Liver (tissue), 8 donors: ENCODE measurements at regions not wholly inside any gene's neighbourhood (a gene's known extent, or its start where the extent isn't known, plus 50 kb on each side); places are given as distances from the start of the nearest gene placed in this dataset.
A peak's percentile ranks its signal among the peaks of the same experiment; 100 is the strongest.

Experiments used
- DNase-seq: peaks from one replicate; pipeline ENCODE4 v3.0.0-alpha.2; 2017; ENCODE audit warnings: low spot score
- H3K27ac ChIP-seq, 2 donors: one replicate each; pipeline ENCODE4 v1.7.0; 2013; ENCODE audit warnings: inconsistent platforms in 2 of 2, low read length in 2 of 2, control low read depth in 1 of 2, low read depth in 1 of 2, mild to moderate bottlenecking in 1 of 2
- H3K27me3 ChIP-seq, 4 donors: one replicate each; pipeline versions ENCODE4 v1.6.1 to v1.7.0; 2013; ENCODE audit warnings: low read length in 3 of 4, inconsistent platforms in 1 of 4, mild to moderate bottlenecking in 1 of 4, moderate library complexity in 1 of 4; ENCODE audit not compliant: control insufficient read depth in 4 of 4, insufficient read depth in 4 of 4
- H3K36me3 ChIP-seq, 4 donors: one replicate each; pipeline versions ENCODE4 v1.6.1 to v1.7.0; 2013; ENCODE audit warnings: low read length in 3 of 4, mild to moderate bottlenecking in 3 of 4, low read depth in 1 of 4, moderate library complexity in 1 of 4; ENCODE audit not compliant: control insufficient read depth in 4 of 4, insufficient read depth in 3 of 4
- H3K4me1 ChIP-seq, 4 donors: one replicate each; pipeline versions ENCODE4 v1.6.1 to v1.7.0; 2013; ENCODE audit warnings: low read length in 3 of 4, mild to moderate bottlenecking in 3 of 4, moderate library complexity in 1 of 4; ENCODE audit not compliant: control insufficient read depth in 4 of 4, insufficient read depth in 4 of 4
- H3K4me3 ChIP-seq, 3 donors: one replicate each; pipeline versions ENCODE4 v1.6.1 to v1.7.0; 2013; ENCODE audit warnings: low read length in 3 of 3, control low read depth in 1 of 3, low read depth in 1 of 3, mild to moderate bottlenecking in 1 of 3
- H3K9ac ChIP-seq, 2 donors: one replicate each; pipeline ENCODE4 v1.7.0; 2013; ENCODE audit warnings: low read length in 2 of 2, mild to moderate bottlenecking in 2 of 2, moderate library complexity in 2 of 2, control low read depth in 1 of 2, low read depth in 1 of 2
- H3K9me3 ChIP-seq, 4 donors: one replicate each; pipeline versions ENCODE4 v1.6.1 to v1.7.0; 2013; ENCODE audit warnings: low read length in 3 of 4; ENCODE audit not compliant: control insufficient read depth in 4 of 4
- EGR1 ChIP-seq, 2 donors: IDR thresholded peaks; 2 replicates each; pipeline ENCODE4 v1.6.1; 2016 to 2018; ENCODE audit warnings: antibody characterized with exemption in 2 of 2, low read depth in 2 of 2
- FOXA1 ChIP-seq: IDR thresholded peaks from 2 replicates; pipeline ENCODE4 v1.6.1; 2016; ENCODE audit warnings: antibody characterized with exemption
- GABPA ChIP-seq, 2 donors: IDR thresholded peaks in 1 of 2; conservative IDR thresholded peaks in 1 of 2; 2 replicates each; pipeline ENCODE4 v1.6.1; 2016; ENCODE audit warnings: antibody characterized with exemption in 2 of 2, mild to moderate bottlenecking in 1 of 2, moderate library complexity in 1 of 2
- HNF4A ChIP-seq, 2 donors: conservative IDR thresholded peaks; 2 replicates each; pipeline ENCODE4 v1.6.1; 2016; ENCODE audit warnings: antibody characterized with exemption in 2 of 2, mild to moderate bottlenecking in 2 of 2
- HNF4G ChIP-seq: IDR thresholded peaks from 2 replicates; pipeline ENCODE4 v1.6.1; 2016; ENCODE audit warnings: antibody characterized with exemption
- JUND ChIP-seq, 2 donors: IDR thresholded peaks; 2 replicates each; pipeline ENCODE4 v1.6.1; 2016; ENCODE audit warnings: antibody characterized with exemption in 2 of 2
- NR2F2 ChIP-seq: IDR thresholded peaks from 2 replicates; pipeline ENCODE4 v1.6.1; 2016; ENCODE audit warnings: antibody characterized with exemption
- RAD21 ChIP-seq, 2 donors: IDR thresholded peaks; 2 replicates each; pipeline ENCODE4 v1.6.1; 2016; ENCODE audit warnings: antibody characterized with exemption in 2 of 2, mild to moderate bottlenecking in 2 of 2
- RXRA ChIP-seq, 2 donors: IDR thresholded peaks; 2 replicates each; pipeline ENCODE4 v1.6.1; 2017 to 2018; ENCODE audit warnings: antibody characterized with exemption in 2 of 2, mild to moderate bottlenecking in 1 of 2
- TAF1 ChIP-seq: conservative IDR thresholded peaks from 2 replicates; pipeline ENCODE4 v1.6.1; 2016; ENCODE audit warnings: antibody characterized with exemption, mild to moderate bottlenecking
- YY1 ChIP-seq: IDR thresholded peaks from 2 replicates; pipeline ENCODE4 v1.6.1; 2016; ENCODE audit warnings: antibody characterized with exemption, mild to moderate bottlenecking
- WGBS: extraction: QIAGEN DNeasy Blood & Tissue Kit; methylation state at CpG from one replicate; pipeline ENCODE4 v1.1.7; 2013; 5-methylcytosine and 5-hydroxymethylcytosine counted together
- TF ChIP-seq, protein P1 (sequence below): fragments of 150-350 bp; IDR thresholded peaks from 2 replicates; pipeline ENCODE4 v1.5.1; 2017; ENCODE audit warnings: improper control_type of control experiment, low read depth, low read length; ENCODE audit not compliant: missing input control
- TF ChIP-seq, protein P2 (sequence below): IDR thresholded peaks from 2 replicates; pipeline ENCODE4 v1.6.1; 2016; ENCODE audit warnings: antibody characterized with exemption, mild to moderate bottlenecking
- TF ChIP-seq, protein P3 (sequence below): IDR thresholded peaks from 2 replicates; pipeline ENCODE4 v1.6.1; 2016; ENCODE audit warnings: antibody characterized with exemption
- TF ChIP-seq, protein P4 (sequence below): IDR thresholded peaks from 2 replicates; pipeline ENCODE4 v1.6.1; 2016; ENCODE audit warnings: antibody characterized with exemption
- TF ChIP-seq, protein P5 (sequence below): IDR thresholded peaks from 2 replicates; pipeline ENCODE4 v1.6.1; 2016; ENCODE audit warnings: antibody characterized with exemption
- donor health status: healthy.
- donor health status: healthy.
- donor health status: healthy.
- donor health status: healthy.
- donor health status: healthy.

DNA sequence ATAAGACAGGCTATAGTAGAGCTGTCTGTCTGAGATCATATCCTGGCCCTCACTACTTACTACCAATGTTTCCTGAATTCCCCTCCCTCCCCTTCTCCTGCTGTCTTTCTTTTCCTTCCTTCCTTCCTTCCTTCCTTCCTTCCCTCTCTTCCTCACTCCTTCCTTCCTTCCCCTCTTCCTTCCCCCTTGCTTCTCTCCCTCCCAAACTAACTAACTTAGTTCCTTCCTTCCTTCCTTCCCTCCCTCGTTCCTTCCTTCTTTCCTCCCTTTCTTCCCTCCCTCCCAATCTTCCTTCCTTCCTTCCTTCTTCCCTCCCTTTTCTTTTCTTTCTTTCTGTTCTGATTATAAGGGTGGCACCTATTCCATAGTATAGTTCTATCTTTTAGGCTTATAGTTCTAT is 150.0 kb upstream of the GDNF start (continued):
- no peak for TF ChIP-seq HNF4A (conservative IDR thresholded peaks at IDR 0.05)
- TF ChIP-seq RAD21 (IDR thresholded peaks at IDR 0.05), result no peak
- TF ChIP-seq RXRA (IDR thresholded peaks at IDR 0.05), result no peak

DNA sequence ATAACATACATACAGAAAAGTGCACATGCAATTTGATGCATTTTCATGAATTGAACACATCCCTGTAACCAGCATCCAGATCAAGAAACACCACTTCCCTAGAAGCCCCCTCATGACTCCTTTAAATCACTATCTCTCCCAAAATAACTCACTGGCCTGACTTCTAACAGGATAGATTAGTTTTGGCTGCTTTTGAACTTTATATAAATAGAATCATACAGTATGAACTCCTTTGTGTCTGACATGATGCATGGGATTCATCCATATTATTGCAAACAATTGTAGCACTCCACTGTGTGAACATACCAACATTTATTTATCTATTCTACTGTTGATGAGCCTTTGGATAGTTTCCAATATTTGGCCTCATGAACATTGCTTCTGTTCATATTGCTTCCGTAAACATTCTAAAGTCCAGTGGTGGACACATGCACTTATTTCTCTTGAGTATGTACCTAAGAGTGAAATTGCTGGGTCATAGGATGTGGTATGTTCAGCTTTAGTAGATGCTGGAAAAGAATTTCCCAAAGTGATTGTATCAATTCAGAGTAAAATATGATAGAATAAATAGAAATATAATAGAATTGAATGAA is 148.7 kb upstream of the GDNF start:
- no peak overlapping the region for H3K27ac ChIP-seq
- H3K9me3 ChIP-seq, result no peaks in the 10 kb centered on the region
- no peak overlapping the region for H3K4me3 ChIP-seq
- TF ChIP-seq EGR1 (IDR thresholded peaks at IDR 0.05; ENCODE audit: low read depth in 2 of 2) (no peak), HNF4A (conservative IDR thresholded peaks at IDR 0.05) (peak; percentile 16 to 54), JUND (IDR thresholded peaks at IDR 0.05) (no peak)
- 29% methylated on average over 1 of the region's 1 CpG for WGBS
- no peak overlapping the region for H3K9ac ChIP-seq
- no peak for DNase-seq
- no peaks in the 10 kb centered on the region for H3K36me3 ChIP-seq
- H3K27me3 ChIP-seq, result no peaks in the 10 kb centered on the region
- H3K4me1 ChIP-seq, result peaks cover 0 to 1% (median 0%) of the 10 kb centered on the region in 4 donors

DNA sequence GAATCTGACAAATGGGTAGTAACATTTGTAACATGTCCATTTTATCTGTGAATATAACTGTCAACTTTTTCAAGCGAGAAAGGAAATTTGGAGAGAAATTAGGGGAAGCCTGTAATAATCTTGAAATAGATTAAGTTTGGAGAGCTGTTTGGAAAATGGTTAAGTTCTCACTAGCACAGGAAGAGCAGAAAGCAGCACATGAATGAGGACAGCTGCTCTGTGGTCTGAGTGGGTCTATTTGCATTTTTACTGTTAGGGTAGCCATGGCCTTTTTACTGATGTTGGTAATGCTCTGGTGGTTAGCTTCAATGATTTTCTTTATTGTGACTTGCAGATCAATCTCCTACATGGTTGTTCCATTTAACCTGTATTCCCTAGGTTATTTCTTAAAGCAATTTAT is 144.5 kb upstream of the GDNF start:
- peaks cover 0 to 6% (median 3%) of the 10 kb centered on the region in 4 donors for H3K9me3 ChIP-seq
- no peaks in the 10 kb centered on the region for H3K27me3 ChIP-seq
- H3K27ac ChIP-seq, result no peak overlapping the region
- H3K36me3 ChIP-seq, result no peaks in the 10 kb centered on the region
- TF ChIP-seq NR2F2 (no peak), RXRA (IDR thresholded peaks at IDR 0.05) (no peak), HNF4G (no peak), RAD21 (IDR thresholded peaks at IDR 0.05) (no peak), GABPA (IDR thresholded peaks at IDR 0.05 in 1 of 2, conservative IDR thresholded peaks at IDR 0.05 in 1 of 2) (no peak), TAF1 (no peak), FOXA1 (no peak), YY1 (no peak), HNF4A (conservative IDR thresholded peaks at IDR 0.05) (no peak)
- TF ChIP-seq, protein P1, sequence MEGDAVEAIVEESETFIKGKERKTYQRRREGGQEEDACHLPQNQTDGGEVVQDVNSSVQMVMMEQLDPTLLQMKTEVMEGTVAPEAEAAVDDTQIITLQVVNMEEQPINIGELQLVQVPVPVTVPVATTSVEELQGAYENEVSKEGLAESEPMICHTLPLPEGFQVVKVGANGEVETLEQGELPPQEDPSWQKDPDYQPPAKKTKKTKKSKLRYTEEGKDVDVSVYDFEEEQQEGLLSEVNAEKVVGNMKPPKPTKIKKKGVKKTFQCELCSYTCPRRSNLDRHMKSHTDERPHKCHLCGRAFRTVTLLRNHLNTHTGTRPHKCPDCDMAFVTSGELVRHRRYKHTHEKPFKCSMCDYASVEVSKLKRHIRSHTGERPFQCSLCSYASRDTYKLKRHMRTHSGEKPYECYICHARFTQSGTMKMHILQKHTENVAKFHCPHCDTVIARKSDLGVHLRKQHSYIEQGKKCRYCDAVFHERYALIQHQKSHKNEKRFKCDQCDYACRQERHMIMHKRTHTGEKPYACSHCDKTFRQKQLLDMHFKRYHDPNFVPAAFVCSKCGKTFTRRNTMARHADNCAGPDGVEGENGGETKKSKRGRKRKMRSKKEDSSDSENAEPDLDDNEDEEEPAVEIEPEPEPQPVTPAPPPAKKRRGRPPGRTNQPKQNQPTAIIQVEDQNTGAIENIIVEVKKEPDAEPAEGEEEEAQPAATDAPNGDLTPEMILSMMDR, result no peak
- TF ChIP-seq, protein P2, sequence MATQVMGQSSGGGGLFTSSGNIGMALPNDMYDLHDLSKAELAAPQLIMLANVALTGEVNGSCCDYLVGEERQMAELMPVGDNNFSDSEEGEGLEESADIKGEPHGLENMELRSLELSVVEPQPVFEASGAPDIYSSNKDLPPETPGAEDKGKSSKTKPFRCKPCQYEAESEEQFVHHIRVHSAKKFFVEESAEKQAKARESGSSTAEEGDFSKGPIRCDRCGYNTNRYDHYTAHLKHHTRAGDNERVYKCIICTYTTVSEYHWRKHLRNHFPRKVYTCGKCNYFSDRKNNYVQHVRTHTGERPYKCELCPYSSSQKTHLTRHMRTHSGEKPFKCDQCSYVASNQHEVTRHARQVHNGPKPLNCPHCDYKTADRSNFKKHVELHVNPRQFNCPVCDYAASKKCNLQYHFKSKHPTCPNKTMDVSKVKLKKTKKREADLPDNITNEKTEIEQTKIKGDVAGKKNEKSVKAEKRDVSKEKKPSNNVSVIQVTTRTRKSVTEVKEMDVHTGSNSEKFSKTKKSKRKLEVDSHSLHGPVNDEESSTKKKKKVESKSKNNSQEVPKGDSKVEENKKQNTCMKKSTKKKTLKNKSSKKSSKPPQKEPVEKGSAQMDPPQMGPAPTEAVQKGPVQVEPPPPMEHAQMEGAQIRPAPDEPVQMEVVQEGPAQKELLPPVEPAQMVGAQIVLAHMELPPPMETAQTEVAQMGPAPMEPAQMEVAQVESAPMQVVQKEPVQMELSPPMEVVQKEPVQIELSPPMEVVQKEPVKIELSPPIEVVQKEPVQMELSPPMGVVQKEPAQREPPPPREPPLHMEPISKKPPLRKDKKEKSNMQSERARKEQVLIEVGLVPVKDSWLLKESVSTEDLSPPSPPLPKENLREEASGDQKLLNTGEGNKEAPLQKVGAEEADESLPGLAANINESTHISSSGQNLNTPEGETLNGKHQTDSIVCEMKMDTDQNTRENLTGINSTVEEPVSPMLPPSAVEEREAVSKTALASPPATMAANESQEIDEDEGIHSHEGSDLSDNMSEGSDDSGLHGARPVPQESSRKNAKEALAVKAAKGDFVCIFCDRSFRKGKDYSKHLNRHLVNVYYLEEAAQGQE, result no peak
- TF ChIP-seq, protein P3, sequence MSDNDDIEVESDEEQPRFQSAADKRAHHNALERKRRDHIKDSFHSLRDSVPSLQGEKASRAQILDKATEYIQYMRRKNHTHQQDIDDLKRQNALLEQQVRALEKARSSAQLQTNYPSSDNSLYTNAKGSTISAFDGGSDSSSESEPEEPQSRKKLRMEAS, result no peak
- TF ChIP-seq, protein P4, sequence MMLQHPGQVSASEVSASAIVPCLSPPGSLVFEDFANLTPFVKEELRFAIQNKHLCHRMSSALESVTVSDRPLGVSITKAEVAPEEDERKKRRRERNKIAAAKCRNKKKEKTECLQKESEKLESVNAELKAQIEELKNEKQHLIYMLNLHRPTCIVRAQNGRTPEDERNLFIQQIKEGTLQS, result no peak
- TF ChIP-seq, protein P5, sequence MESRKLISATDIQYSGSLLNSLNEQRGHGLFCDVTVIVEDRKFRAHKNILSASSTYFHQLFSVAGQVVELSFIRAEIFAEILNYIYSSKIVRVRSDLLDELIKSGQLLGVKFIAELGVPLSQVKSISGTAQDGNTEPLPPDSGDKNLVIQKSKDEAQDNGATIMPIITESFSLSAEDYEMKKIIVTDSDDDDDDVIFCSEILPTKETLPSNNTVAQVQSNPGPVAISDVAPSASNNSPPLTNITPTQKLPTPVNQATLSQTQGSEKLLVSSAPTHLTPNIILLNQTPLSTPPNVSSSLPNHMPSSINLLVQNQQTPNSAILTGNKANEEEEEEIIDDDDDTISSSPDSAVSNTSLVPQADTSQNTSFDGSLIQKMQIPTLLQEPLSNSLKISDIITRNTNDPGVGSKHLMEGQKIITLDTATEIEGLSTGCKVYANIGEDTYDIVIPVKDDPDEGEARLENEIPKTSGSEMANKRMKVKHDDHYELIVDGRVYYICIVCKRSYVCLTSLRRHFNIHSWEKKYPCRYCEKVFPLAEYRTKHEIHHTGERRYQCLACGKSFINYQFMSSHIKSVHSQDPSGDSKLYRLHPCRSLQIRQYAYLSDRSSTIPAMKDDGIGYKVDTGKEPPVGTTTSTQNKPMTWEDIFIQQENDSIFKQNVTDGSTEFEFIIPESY, result no peak
- peaks cover 0 to 1% (median 0%) of the 10 kb centered on the region in 4 donors for H3K4me1 ChIP-seq
- no peak overlapping the region for H3K9ac ChIP-seq
- WGBS, result 83% methylated on average over 1 of the region's 1 CpG
- H3K4me3 ChIP-seq, result no peak overlapping the region
- no peak for DNase-seq
